ENCODE measurements at regions not wholly inside any gene's neighbourhood (a gene's known extent, or its start where the extent isn't known, plus 50 kb on each side); places are given as distances from the start of the nearest gene placed in this dataset.

- TF ChIP-seq CTCF (IDR thresholded peaks at IDR 0.05; ENCODE audit: borderline replicate concordance, extremely low read depth, insufficient read depth) = no peak
- intact Hi-C loops (cut with DNase I) = no loop called here
- DNase-seq (no peak), FAIRE-seq (no peak)
- no peaks in the 10 kb centered on the region for H3K27me3 ChIP-seq (ENCODE audit: control insufficient read depth, insufficient read depth, low read length)
- H3K27ac ChIP-seq (ENCODE audit: low read depth in 2 of 2, low read length in 2 of 2) = no peak overlapping the region
- H3K9me3 ChIP-seq (ENCODE audit: control insufficient read depth in 2 of 3, insufficient read depth in 1 of 3, low read length in 3 of 3) = no peaks in the 10 kb centered on the region
- H3K9ac ChIP-seq (ENCODE audit: low read length in 3 of 3) = no peak overlapping the region
- H3K36me3 ChIP-seq (ENCODE audit: control insufficient read depth in 2 of 3, insufficient read depth in 3 of 3, low read length in 3 of 3) = no peaks in the 10 kb centered on the region
- H3K4me3 ChIP-seq (ENCODE audit: low read length in 3 of 3) = no peak overlapping the region
- H3K4me1 ChIP-seq (ENCODE audit: control insufficient read depth in 2 of 3, insufficient read depth in 2 of 3, low read depth in 1 of 3, low read length in 3 of 3) = no peaks in the 10 kb centered on the region
Observed at GRCh38 chr5:147983742-147984141, 77.4 kb upstream of the C5orf46 start.

GRCh38 chr5:147981074-147981473 is 74.7 kb upstream of the C5orf46 start:
- no peak overlapping the region for H3K9ac ChIP-seq (ENCODE audit: low read length in 3 of 3)
- H3K9me3 ChIP-seq (ENCODE audit: control insufficient read depth in 2 of 3, insufficient read depth in 1 of 3, low read length in 3 of 3) = no peaks in the 10 kb centered on the region
- intact Hi-C loops (cut with DNase I) = no loop called here
- no peak overlapping the region for H3K27ac ChIP-seq (ENCODE audit: low read depth in 2 of 2, low read length in 2 of 2)
- no peaks in the 10 kb centered on the region for H3K4me1 ChIP-seq (ENCODE audit: control insufficient read depth in 2 of 3, insufficient read depth in 2 of 3, low read depth in 1 of 3, low read length in 3 of 3)
- DNase-seq (no peak), FAIRE-seq (no peak)
- no peaks in the 10 kb centered on the region for H3K36me3 ChIP-seq (ENCODE audit: control insufficient read depth in 2 of 3, insufficient read depth in 3 of 3, low read length in 3 of 3)
- no peak overlapping the region for H3K4me3 ChIP-seq (ENCODE audit: low read length in 3 of 3)
- H3K27me3 ChIP-seq (ENCODE audit: control insufficient read depth, insufficient read depth, low read length) = no peaks in the 10 kb centered on the region
- no peak for TF ChIP-seq CTCF (IDR thresholded peaks at IDR 0.05; ENCODE audit: borderline replicate concordance, extremely low read depth, insufficient read depth)

- Histone ChIP-seq H3K27ac (ENCODE audit: low read depth in 2 of 2, low read length in 2 of 2) (no peak overlapping the region), H3K4me3 (ENCODE audit: low read length in 3 of 3) (no peak overlapping the region), H3K4me1 (ENCODE audit: control insufficient read depth in 2 of 3, insufficient read depth in 2 of 3, low read depth in 1 of 3, low read length in 3 of 3) (no peaks in the 10 kb centered on the region), H3K9ac (ENCODE audit: low read length in 3 of 3) (no peak overlapping the region), H3K27me3 (ENCODE audit: control insufficient read depth, insufficient read depth, low read length) (no peaks in the 10 kb centered on the region), H3K36me3 (ENCODE audit: control insufficient read depth in 2 of 3, insufficient read depth in 3 of 3, low read length in 3 of 3) (no peaks in the 10 kb centered on the region), H3K9me3 (ENCODE audit: control insufficient read depth in 2 of 3, insufficient read depth in 1 of 3, low read length in 3 of 3) (no peaks in the 10 kb centered on the region)
- FAIRE-seq (no peak), DNase-seq (no peak)
- no peak for TF ChIP-seq CTCF (IDR thresholded peaks at IDR 0.05; ENCODE audit: borderline replicate concordance, extremely low read depth, insufficient read depth)
- intact Hi-C loops (cut with DNase I) = no loop called here
Observed at GRCh38 chr5:147979761-147980160, 73.4 kb upstream of the C5orf46 start.

GRCh38 chr5:147972076-147972840 is 65.9 kb upstream of the C5orf46 start:
- Histone ChIP-seq H3K9me3 (ENCODE audit: control insufficient read depth in 2 of 3, insufficient read depth in 1 of 3, low read length in 3 of 3) (no peaks in the 10 kb centered on the region), H3K4me1 (ENCODE audit: control insufficient read depth in 2 of 3, insufficient read depth in 2 of 3, low read depth in 1 of 3, low read length in 3 of 3) (no peaks in the 10 kb centered on the region), H3K4me3 (ENCODE audit: low read length in 3 of 3) (no peak overlapping the region), H3K9ac (ENCODE audit: low read length in 3 of 3) (no peak overlapping the region), H3K36me3 (ENCODE audit: control insufficient read depth in 2 of 3, insufficient read depth in 3 of 3, low read length in 3 of 3) (no peaks in the 10 kb centered on the region), H3K27me3 (ENCODE audit: control insufficient read depth, insufficient read depth, low read length) (no peaks in the 10 kb centered on the region), H3K27ac (ENCODE audit: low read depth in 2 of 2, low read length in 2 of 2) (no peak overlapping the region)
- intact Hi-C loops (cut with DNase I) = no loop called here
- no peak for DNase-seq
- no peak for FAIRE-seq
- TF ChIP-seq CTCF (IDR thresholded peaks at IDR 0.05; ENCODE audit: borderline replicate concordance, extremely low read depth, insufficient read depth) = no peak
